Fibroblast of skin of scalp (primary cell): ENCODE measurements at regions not wholly inside any gene's neighbourhood (a gene's known extent, or its start where the extent isn't known, plus 50 kb on each side); places are given as distances from the start of the nearest gene placed in this dataset.
"Not testable (repeated sequence)": the region's sequence is repeated elsewhere in the genome, so short reads cannot be mapped to it uniquely, and the experiment has no call there.

Experiments
- DNase-seq: peaks from one replicate; pipeline ENCODE4 v3.0.0-alpha.2; 2013

GRCh38 chr4:116010923-116011322 is 897.5 kb upstream of the NDST4 start:
- no peak for DNase-seq

- peak; percentile 1 for DNase-seq
These were observed 892.3 kb upstream of the NDST4 start for GRCh38 chr4:116005806-116006088.

GRCh38 chr4:116005037-116005805 is 891.8 kb upstream of the NDST4 start:
- peak; percentile 69 for DNase-seq

GRCh38 chr4:116001291-116001690 is 887.9 kb upstream of the NDST4 start:
- DNase-seq, result no peak

- no peak for DNase-seq
These were observed 873.2 kb upstream of the NDST4 start for GRCh38 chr4:115986573-115986972.

- not testable (repeated sequence) for DNase-seq
These were observed 862.1 kb upstream of the NDST4 start for GRCh38 chr4:115975421-115976001.

- DNase-seq, result no peak
These were observed 860.3 kb upstream of the NDST4 start for GRCh38 chr4:115973768-115974167.

GRCh38 chr4:115972967-115973366 is 859.5 kb upstream of the NDST4 start:
- DNase-seq, result no peak

GRCh38 chr4:115970859-115971258 is 857.4 kb upstream of the NDST4 start:
- no peak for DNase-seq

- no peak for DNase-seq
These were observed 856.3 kb upstream of the NDST4 start for GRCh38 chr4:115969756-115970155.

GRCh38 chr4:115965588-115965987 is 852.2 kb upstream of the NDST4 start:
- no peak for DNase-seq

GRCh38 chr4:115956054-115956796 is 842.8 kb upstream of the NDST4 start:
- DNase-seq, result not testable (repeated sequence)

GRCh38 chr4:115950806-115951205 is 837.4 kb upstream of the NDST4 start:
- DNase-seq, result no peak

- not testable (repeated sequence) for DNase-seq
These were observed 836.7 kb upstream of the NDST4 start for GRCh38 chr4:115949974-115950743.

- no peak for DNase-seq
These were observed 831.6 kb upstream of the NDST4 start for GRCh38 chr4:115945026-115945425.

GRCh38 chr4:115944146-115944905 is 830.9 kb upstream of the NDST4 start:
- no peak for DNase-seq

GRCh38 chr4:115938764-115939443 is 825.5 kb upstream of the NDST4 start:
- no peak for DNase-seq

GRCh38 chr4:115929373-115929772 is 816.0 kb upstream of the NDST4 start:
- DNase-seq, result no peak

GRCh38 chr4:115927382-115927781 is 814.0 kb upstream of the NDST4 start:
- DNase-seq, result no peak

GRCh38 chr4:115923152-115923551 is 809.7 kb upstream of the NDST4 start:
- DNase-seq, result no peak

GRCh38 chr4:115920637-115921036 is 807.2 kb upstream of the NDST4 start:
- DNase-seq, result no peak

GRCh38 chr4:115918149-115918548 is 804.7 kb upstream of the NDST4 start:
- DNase-seq, result no peak
